Islet precursor cell (in vitro differentiated cells): ENCODE measurements at regions not wholly inside any gene's neighbourhood (a gene's known extent, or its start where the extent isn't known, plus 50 kb on each side); places are given as distances from the start of the nearest gene placed in this dataset.

Source experiments
- DNase-seq: peaks from one replicate; pipeline ENCODE4 v3.0.0-alpha.2; 2018

DNA sequence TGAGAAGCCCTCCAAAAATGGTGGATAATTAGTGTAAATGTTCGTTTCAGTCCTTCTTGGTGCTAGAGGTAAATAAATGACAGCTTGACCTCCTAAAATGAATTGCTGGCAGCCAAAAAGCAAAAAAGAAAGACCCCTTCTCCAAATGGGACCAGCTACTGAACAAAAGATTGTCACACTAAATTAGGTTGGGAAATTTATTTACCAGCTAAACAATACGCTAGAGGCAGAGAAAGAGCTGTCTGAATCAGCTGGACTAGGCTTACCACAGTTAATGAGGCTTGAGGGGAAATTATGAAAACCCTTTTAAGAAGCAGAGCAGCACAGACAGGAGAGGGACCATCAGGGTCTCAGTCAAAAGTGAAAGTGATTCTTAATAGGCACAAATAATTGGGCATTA is 498.9 kb downstream of the SUCLA2 start:
- DNase-seq = no peak

DNA sequence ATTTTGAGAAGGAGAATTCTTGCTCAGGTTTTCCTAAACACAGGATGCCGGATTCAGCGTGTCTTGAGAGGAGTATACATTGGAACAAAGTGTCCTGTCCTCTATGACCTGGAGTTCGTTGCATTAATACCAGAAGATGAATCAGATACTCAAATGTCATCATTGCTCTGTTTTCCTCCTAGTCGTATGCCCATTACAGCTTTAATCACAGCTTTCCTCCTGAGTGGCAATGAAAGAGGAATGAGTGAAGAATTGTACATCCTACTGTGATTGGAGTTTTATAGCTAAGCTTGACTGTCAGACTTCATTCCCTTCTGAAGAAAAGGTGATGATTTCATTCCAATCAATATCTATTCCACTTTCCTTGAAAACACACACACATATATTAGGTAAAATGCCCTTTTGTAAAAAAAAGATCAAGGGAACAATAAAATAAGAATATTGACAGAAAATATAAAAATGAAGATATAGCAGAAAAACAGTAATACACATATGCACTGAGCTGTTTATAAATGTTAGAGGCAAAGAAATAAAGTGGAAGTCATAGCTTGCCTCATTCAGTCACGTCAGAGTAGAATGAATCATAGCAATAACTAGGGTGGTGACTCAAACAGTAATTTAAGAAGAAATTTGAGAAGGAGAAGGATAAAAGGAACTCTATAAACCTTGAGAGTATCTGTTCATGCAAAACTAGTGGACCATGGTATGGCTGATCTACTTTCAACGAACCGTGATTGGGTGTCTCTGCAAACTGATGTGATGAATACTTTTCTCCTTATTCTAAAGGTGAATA is 501.5 kb downstream of the SUCLA2 start:
- DNase-seq = no peak

GRCh38 chr13:47484548-47484947 is 516.5 kb downstream of the SUCLA2 start:
- no peak for DNase-seq

DNA sequence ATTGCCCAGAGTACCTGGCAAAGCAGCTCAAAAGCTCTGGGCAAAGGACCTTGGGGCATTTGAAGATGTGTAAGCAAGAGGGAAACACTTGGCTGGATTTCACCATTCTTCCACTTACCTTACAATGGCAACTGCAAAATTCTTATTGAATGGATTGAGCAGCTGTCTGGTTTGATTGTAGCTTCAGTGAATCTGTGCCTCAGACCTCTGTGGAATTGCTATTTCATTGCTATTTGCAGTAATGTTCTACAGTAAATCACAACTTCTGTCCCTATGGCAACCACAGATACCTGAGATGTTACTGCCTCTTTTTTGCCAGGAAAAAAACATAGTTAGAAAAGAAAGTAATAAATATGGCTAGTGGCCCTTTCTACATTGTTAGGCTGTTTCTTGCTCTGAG is 519.5 kb downstream of the SUCLA2 start:
- no peak for DNase-seq

DNA sequence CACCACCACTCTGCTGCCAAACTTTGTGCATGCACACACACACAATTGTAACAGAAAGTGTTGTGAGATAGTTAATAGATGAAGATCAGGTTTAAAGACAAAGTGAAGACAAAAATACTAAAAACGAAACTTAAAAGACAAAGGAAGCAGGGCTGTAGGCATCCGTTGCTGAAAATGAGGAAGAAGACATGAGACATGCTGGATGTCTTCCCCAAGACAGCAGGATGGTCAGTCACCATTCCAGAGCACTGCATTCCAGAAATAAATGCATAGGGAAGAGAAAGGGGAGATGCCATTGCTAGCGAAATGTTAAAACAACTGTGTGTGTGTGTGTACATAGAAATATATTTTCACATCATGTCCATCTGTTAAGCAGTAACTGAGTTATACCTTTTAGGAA is 520.1 kb downstream of the SUCLA2 start:
- no peak for DNase-seq

DNA sequence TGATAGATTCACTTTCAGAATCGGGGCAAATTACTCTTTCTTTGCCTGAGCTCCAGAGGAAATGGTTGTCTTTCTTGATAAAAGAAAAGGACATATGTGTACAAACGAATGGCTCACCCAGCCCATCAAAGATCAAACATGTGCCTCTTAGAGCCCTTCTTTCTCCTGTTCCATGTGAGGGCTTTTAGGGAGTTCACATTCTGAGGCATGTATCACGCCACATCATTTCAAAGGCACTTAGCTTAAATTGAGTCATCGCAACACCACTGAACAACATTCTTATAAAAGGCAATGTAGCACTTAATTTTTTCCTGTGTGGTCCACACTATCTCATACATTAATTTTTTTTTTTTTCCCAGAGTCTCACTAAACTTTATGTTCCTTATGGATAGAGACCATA is 521.0 kb downstream of the SUCLA2 start:
- DNase-seq = no peak

DNA sequence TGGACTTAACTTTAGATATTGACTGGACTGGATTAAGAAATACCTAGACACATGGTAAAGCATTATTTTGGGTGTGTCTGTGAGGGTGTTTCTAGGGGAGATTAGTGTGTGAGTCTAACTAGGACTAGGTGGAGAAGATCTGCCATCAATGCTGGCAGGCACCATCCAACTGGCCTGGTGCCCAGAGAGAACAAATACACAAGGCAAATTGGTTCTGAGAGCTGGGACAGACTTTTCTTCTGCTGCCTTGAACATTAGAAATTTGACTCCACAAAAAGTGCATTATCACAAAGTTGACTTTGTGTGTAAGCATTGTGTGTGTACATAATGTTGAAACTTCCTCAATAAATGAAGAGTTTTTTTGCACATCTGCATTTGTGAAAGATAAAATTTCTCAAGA is 522.1 kb downstream of the SUCLA2 start:
- DNase-seq = no peak

DNA sequence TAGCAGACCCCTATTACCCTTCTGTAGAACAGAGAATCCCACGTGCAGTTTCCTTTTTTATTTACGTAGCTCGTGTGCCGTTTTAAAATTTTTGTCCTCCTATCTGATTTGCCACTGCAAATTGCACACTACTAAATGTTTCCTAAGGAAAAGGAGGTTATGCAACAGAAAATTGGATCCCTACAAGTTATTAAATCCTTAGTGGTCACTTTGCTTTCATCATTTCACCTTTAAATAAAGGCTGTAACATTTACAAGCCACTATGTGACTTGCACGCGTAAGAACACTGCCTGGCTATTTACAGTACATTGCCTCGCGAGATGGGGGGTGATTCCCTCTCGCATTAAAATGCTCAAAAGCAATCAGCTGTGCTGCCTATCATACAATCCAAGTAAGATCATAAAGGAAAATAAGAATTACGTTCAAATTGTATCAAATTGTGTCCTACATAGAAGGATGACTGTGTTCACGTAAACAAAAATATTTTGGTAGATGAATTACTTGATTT is 525.6 kb downstream of the SUCLA2 start:
- no peak for DNase-seq

DNA sequence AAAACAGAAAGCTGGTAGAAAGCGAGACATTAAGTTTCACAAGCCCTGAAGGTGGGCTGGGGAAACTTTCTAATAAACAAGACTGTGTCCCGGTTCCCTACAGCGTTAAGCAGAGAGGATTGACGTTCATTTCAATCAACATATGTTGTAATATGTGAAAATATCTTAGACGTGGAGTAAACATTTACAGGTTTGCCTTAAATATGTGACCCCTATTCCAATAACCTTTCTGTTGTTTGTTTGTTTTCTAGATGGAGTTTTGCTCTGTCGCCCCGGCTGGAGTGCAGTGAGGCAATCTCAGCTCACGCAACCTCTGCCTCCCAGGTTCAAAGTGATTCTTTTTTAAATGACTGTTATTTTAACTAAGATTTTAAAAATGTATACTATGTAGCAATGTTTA is 526.2 kb downstream of the SUCLA2 start:
- DNase-seq = no peak

DNA sequence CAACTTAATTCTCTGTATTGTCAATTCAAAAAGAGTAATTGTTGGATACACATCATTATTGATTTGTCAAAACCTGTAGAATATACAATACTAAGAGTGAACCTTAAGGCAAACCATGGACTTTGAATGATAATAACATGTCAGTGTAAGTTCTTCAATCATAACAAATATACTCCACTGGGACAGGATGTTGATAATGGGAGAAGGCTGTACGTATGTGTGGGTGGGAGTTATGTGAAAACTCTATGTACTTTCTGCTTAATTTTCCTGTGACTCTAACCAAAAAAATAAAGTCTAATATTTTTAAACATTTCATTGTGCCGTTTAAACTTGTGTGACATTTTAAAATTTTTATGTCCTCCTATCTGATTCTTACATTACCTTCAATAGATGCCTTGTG is 526.7 kb downstream of the SUCLA2 start:
- DNase-seq = no peak

GRCh38 chr13:47472516-47472915 is 528.6 kb downstream of the SUCLA2 start:
- no peak for DNase-seq

GRCh38 chr13:47463726-47464125 is 537.3 kb downstream of the SUCLA2 start:
- peak; percentile 87 for DNase-seq

DNA sequence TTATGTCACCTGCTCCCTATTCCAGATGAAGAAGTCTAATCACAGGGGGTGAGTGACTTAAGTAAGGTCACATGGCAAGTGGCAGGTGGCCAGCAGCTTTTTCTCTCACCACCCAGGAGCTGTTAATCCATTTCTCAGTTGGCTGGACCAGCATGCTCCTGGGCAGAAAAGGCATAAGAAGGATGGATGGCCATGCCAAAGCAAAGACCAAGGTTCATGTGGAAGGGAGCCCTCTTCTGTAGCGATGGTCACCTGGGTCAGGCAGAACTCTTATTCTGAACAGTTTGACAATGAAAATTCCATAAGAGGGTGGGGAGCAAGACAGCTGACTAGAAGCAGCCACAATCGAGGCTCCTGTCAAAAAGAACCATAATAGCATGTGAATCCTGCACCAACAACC is 538.1 kb downstream of the SUCLA2 start:
- no peak for DNase-seq

DNA sequence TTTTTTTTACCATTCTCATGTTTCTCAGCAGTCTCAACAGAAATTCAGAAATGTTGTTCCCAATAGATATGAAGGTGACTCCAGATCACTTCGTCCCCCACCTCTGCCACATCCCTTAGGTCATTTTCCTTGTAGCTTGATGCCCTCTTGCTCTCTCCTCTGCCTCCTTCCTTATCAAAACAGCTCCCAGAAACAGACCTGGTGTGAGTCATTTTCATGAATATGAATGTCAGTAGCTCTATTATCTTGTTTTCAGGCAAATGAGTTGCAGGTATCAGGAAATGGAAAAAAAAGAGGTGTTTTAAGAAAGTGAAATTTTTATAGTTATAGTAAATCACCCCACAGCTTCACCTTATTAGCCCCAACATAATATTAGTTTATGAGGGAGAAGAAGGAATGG is 539.3 kb downstream of the SUCLA2 start:
- no peak for DNase-seq

GRCh38 chr13:47459512-47459911 is 541.6 kb downstream of the SUCLA2 start:
- no peak for DNase-seq

GRCh38 chr13:47457626-47458025 is 543.4 kb downstream of the SUCLA2 start:
- DNase-seq = no peak

DNA sequence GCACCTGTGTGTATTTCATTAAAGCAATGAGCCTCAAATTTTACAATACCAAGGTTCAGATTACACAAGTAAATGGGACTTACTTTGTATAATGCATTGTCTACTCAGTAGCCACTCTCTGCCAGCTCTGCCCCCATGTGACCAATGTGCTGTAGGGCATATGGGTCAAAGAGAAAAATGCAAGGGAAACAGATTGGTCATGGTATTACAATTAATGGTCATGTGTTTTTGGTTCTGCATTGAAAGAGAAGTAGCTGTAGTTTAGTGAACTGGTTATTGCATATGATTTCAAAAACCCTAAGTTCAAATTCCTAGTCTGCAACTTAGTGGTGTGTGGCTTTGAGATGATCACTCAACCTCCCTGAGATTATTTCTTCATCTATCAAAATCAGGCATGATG is 545.4 kb downstream of the SUCLA2 start:
- no peak for DNase-seq

- DNase-seq = no peak
These were observed 546.1 kb downstream of the SUCLA2 start for GRCh38 chr13:47454986-47455385.

DNA sequence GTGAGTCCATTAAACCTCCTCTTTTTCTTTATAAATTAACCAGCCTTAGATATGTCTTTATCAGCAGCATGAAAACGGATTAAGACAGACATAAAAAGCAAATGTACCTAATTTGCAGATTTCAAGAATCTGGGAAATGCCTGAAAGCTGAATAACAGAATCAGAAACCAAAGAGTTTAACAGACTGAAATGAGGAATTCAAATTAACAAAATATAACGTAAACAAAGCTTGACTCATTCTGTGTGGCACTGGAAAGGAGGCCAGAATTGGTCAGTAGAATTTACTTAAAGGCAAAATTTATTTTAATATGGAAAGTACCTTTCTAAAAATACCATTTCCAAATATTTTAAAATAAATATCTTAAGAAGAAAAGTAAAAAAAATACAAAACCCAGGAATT is 540.6 kb upstream of the HTR2A start:
- no peak for DNase-seq

GRCh38 chr13:47433461-47434005 is 536.7 kb upstream of the HTR2A start:
- no peak for DNase-seq

DNA sequence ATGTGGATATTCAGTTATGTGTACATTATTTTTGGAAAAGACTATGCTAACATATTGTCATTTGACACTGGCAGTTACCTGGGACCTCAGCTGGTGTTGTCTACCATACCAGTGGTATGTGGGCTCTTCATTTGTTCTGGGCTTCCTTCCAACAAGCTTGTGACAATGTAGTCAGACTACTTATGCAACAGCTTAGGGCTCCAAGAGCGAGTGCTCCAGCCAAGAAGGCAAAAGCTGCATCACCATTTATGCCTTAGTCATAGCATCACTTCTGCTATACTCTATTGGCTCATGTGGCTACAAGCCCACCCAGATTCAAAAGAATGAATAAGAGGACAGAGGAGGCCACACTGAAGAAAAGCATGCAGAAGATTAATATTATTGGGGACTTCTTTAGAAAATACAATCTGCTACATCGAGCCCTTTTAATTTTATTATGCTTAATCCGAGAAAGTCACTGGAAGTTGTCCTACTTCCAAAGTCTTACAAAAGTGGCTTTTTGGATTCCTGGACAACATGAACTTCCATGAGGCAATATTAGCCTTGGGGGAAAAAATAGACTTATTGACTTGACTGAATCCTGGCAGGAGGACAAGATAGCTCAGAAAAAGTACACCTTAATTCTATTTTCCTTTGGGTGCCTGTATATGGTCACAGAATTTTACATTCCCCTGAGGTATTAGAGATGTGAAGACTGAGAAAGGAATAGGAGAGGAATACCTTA is 529.4 kb upstream of the HTR2A start:
- no peak for DNase-seq

DNA sequence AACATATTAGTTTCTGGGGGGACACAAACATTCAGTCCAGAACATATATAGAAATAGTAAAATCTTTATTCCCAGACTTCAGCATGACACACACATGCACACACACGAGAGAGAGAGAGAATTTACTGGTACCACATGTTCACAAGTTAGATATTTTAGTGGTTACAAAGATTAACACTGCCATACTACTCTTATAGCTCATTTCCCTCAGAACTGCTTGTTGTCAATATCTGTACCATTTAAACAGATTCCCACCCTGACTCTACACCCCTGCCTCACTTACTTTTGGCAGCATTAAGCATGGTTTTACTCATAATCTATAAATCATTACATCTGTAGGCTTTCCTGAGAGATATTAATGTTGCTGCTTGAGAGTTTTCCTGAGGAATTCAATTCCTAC is 524.7 kb upstream of the HTR2A start:
- no peak for DNase-seq

DNA sequence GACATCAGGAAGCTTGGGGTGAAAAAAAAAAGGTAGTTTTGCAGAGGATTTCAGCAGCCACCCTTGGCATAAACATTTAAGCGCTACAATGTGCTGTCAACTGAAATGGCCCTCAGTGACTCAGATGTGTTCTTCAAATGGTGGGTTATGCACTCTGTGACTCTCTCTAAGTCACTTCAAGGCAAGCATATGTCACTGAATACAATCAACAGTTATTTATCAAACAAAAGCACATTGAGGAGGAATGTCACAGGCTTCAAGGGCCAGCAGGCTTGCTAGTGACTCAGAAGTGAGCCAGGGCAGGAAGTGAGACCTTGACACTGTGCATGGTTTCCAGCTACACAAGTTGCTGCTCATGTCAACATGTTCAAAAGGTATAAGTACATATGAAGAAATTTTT is 523.7 kb upstream of the HTR2A start:
- peak; percentile 63 for DNase-seq

DNA sequence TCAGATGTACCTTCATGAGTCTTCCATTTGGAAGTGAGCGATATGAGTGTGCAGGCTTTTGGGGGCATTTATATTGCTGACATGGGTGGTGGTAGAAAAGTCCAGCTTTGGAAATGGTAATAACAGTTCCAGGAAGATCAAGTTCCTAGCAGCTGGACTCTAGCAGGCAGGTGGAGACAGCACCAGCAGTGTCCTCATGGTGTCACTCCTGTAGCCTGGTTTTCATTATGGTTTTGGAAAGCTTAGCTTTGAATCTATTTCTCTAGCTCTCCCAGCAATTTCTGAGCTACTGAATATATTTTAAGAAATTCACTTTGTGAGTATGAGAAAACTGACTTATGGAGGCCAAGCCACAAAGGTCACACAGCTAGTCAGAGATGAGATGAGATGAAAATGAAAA is 523.2 kb upstream of the HTR2A start:
- no peak for DNase-seq
